ENCODE measurements at regions not wholly inside any gene's neighbourhood (a gene's known extent, or its start where the extent isn't known, plus 50 kb on each side); places are given as distances from the start of the nearest gene placed in this dataset.

DNA sequence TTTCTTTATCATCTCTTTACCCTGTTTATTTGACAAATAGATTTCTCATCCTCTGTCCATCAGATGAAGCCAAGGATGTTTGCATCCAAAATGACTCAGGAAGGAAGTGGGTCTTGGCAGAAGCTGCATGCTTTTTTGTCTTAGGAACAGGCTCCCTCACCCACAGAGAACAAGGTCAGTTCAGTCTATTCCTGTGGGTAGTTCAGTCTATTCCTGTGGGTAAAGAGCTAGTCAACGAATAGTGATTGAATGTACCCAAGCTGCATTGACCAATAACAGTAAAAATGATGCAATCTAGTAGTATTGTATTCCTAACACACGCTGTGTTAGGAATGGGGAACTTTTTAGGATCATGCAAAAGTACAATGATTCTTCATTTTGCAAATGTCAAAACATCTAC, 290.8 kb upstream of the TANK start:
- TF ChIP-seq EZH2phosphoT487 (IDR thresholded peaks at IDR 0.05; ENCODE audit: borderline replicate concordance), result no peak
- TF ChIP-seq, protein P1, sequence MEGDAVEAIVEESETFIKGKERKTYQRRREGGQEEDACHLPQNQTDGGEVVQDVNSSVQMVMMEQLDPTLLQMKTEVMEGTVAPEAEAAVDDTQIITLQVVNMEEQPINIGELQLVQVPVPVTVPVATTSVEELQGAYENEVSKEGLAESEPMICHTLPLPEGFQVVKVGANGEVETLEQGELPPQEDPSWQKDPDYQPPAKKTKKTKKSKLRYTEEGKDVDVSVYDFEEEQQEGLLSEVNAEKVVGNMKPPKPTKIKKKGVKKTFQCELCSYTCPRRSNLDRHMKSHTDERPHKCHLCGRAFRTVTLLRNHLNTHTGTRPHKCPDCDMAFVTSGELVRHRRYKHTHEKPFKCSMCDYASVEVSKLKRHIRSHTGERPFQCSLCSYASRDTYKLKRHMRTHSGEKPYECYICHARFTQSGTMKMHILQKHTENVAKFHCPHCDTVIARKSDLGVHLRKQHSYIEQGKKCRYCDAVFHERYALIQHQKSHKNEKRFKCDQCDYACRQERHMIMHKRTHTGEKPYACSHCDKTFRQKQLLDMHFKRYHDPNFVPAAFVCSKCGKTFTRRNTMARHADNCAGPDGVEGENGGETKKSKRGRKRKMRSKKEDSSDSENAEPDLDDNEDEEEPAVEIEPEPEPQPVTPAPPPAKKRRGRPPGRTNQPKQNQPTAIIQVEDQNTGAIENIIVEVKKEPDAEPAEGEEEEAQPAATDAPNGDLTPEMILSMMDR (conservative IDR thresholded peaks at IDR 0.05; ENCODE audit: low read length), result no peak

Measured in Loucy (cell line).